WTC11 (cell line): ENCODE measurements at regions not wholly inside any gene's neighbourhood (a gene's known extent, or its start where the extent isn't known, plus 50 kb on each side); places are given as distances from the start of the nearest gene placed in this dataset.

Experiments
- ATAC-seq: fragments of 200-7000 bp; cut with Tn5 transposase; 2 replicates; pipeline ENCODE4 v1.10.0; 2021; ENCODE audit warnings: mild to moderate bottlenecking, moderate library complexity
- CTCF ChIA-PET: fragments of 300-600 bp; sonication (Branson Sonifier 250); formaldehyde crosslinking; loops from one replicate; lab custom pipeline; 2021; ENCODE audit warnings: antibody characterized with exemption; lab: Charles Lee
- POLR2A ChIA-PET: fragments of 350-600 bp; sonication (Branson Sonifier 250); formaldehyde crosslinking; loops from one replicate; lab custom pipeline; 2021; ENCODE audit warnings: antibody characterized with exemption; lab: Charles Lee
- DNase-seq: peaks from one replicate; pipeline ENCODE4 v3.0.0; 2021; ENCODE audit warnings: low spot score
- H3K27ac Mint-ChIP-seq: 2 replicates; pipeline ENCODE4 v1.8.0; 2021; ENCODE audit warnings: mixed read lengths
- H3K27me3 Mint-ChIP-seq: 2 replicates; pipeline ENCODE4 v1.8.0; 2021; ENCODE audit warnings: low read depth, mild to moderate bottlenecking, moderate library complexity, mixed read lengths
- H3K36me3 Mint-ChIP-seq: 2 replicates; pipeline ENCODE4 v1.8.0; 2021; ENCODE audit warnings: mixed read lengths
- H3K4me1 Mint-ChIP-seq: 2 replicates; pipeline ENCODE4 v1.8.0; 2022; ENCODE audit warnings: mixed read lengths
- H3K4me3 Mint-ChIP-seq: 2 replicates; pipeline ENCODE4 v1.8.0; 2021; ENCODE audit warnings: mild to moderate bottlenecking, moderate library complexity, mixed read lengths
- H3K9me3 Mint-ChIP-seq: 2 replicates; pipeline ENCODE4 v1.8.0; 2021; ENCODE audit warnings: mixed read lengths
- AFF4 ChIP-seq: sonication (generic); formaldehyde crosslinking; IDR thresholded peaks from 2 replicates; pipeline ENCODE4 v1.8.1; 2023; ENCODE audit warnings: mild to moderate bottlenecking, missing genetic modification reagents, borderline replicate concordance
- CBFB ChIP-seq: sonication (generic); formaldehyde crosslinking; IDR thresholded peaks from 2 replicates; pipeline ENCODE4 v1.8.1; 2022; ENCODE audit warnings: mild to moderate bottlenecking, low read depth, missing genetic modification reagents
- CREM ChIP-seq: sonication (generic); formaldehyde crosslinking; IDR thresholded peaks from 2 replicates; pipeline ENCODE4 v1.8.1; 2022; ENCODE audit warnings: mild to moderate bottlenecking, missing genetic modification reagents, moderate library complexity
- FOXK1 ChIP-seq: sonication (generic); formaldehyde crosslinking; IDR thresholded peaks from 2 replicates; pipeline ENCODE4 v1.8.0; 2022; ENCODE audit warnings: mild to moderate bottlenecking, moderate library complexity, missing genetic modification reagents
- NFATC4 ChIP-seq: fragments of 250-450 bp; sonication (Bioruptor Pico); IDR thresholded peaks from 2 replicates; pipeline ENCODE4 v1.9.0; 2021; ENCODE audit warnings: mild to moderate bottlenecking
- NFYB ChIP-seq: sonication (generic); formaldehyde crosslinking; conservative IDR thresholded peaks from 2 replicates; pipeline ENCODE4 v1.8.0; 2022; ENCODE audit warnings: low read depth, missing genetic modification reagents
- OVOL2 ChIP-seq: fragments of 250-450 bp; sonication (Bioruptor Pico); IDR thresholded peaks from 2 replicates; pipeline ENCODE4 v1.9.0; 2021; ENCODE audit warnings: mild to moderate bottlenecking, borderline replicate concordance
- STAT6 ChIP-seq: sonication (generic); formaldehyde crosslinking; conservative IDR thresholded peaks from 2 replicates; pipeline ENCODE4 v1.8.1; 2023; ENCODE audit warnings: mild to moderate bottlenecking, low read depth, missing genetic modification reagents, moderate library complexity
- TF ChIP-seq, protein P1 (sequence below): sonication (generic); formaldehyde crosslinking; IDR thresholded peaks from 2 replicates; pipeline ENCODE4 v1.8.1; 2023; ENCODE audit warnings: mild to moderate bottlenecking, missing genetic modification reagents
- TF ChIP-seq, protein P2 (sequence below): sonication (generic); formaldehyde crosslinking; IDR thresholded peaks from 2 replicates; pipeline ENCODE4 v1.8.1; 2023; ENCODE audit warnings: mild to moderate bottlenecking, moderate library complexity, missing genetic modification reagents

- TF ChIP-seq, protein P1, sequence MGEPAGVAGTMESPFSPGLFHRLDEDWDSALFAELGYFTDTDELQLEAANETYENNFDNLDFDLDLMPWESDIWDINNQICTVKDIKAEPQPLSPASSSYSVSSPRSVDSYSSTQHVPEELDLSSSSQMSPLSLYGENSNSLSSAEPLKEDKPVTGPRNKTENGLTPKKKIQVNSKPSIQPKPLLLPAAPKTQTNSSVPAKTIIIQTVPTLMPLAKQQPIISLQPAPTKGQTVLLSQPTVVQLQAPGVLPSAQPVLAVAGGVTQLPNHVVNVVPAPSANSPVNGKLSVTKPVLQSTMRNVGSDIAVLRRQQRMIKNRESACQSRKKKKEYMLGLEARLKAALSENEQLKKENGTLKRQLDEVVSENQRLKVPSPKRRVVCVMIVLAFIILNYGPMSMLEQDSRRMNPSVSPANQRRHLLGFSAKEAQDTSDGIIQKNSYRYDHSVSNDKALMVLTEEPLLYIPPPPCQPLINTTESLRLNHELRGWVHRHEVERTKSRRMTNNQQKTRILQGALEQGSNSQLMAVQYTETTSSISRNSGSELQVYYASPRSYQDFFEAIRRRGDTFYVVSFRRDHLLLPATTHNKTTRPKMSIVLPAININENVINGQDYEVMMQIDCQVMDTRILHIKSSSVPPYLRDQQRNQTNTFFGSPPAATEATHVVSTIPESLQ (CRISPR knock-in tag), result no peak
- TF ChIP-seq NFATC4, result no peak
- no peak for TF ChIP-seq NFYB
- no peak for TF ChIP-seq OVOL2 (CRISPR knock-in tag)
- no peak for TF ChIP-seq CREM (CRISPR knock-in tag)
Observed at GRCh38 chr1:208347191-208347590, 103.0 kb upstream of the PLXNA2 start (continued).

DNA sequence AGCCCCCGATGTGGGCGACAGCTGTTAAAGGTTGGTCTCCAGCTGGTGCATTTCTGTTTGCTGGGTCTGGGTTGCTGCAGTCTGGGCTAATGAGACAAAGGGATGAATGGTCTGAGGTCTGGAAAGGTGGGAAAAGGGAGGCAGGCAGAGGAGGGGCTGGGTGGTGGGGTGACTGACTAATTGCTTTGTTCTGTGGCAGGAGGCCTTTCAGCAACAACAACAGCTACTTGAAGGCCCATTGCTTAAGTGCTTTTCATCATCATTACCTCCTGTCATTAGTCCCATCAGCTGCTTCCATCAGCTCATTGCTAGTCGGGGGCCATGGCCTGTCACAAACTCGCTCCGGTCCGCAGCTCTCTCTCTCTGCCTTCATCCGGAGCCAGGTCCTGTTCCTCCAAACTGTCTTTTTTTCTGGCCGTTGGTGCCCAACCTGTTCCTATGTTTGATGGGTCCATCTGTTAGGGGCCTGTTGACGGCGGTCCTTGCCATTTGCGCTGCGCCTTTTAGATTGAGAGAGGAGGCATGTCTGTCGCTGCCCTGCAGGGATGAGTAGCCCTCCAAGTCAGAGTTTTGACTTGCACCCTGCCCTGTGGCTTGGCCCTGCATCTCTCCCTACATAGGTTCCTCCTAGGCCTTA is 105.6 kb upstream of the PLXNA2 start:
- no peak overlapping the region for H3K4me3 Mint-ChIP-seq
- no peaks in the 10 kb centered on the region for H3K27me3 Mint-ChIP-seq
- POLR2A ChIA-PET, result no interaction called here
- TF ChIP-seq, protein P1 (CRISPR knock-in tag), result no peak
- TF ChIP-seq STAT6 (CRISPR knock-in tag), result no peak
- peak; percentile 75 for ATAC-seq
- CTCF ChIA-PET, result interaction anchor here (1.1 kb wide), 1 partner anchor 105 kb away, joined by 3 read pairs; no protein-coding TSS in a partner anchor
- peaks cover 17% of the 10 kb centered on the region for H3K4me1 Mint-ChIP-seq
- peaks cover 4% of the 10 kb centered on the region for H3K9me3 Mint-ChIP-seq
- DNase-seq, result no peak
- H3K27ac Mint-ChIP-seq, result no peak overlapping the region
- no peaks in the 10 kb centered on the region for H3K36me3 Mint-ChIP-seq

- ATAC-seq (no peak), DNase-seq (no peak)
- Mint-ChIP-seq H3K36me3 (no peaks in the 10 kb centered on the region), H3K27ac (no peak overlapping the region), H3K9me3 (peaks cover 4% of the 10 kb centered on the region), H3K27me3 (no peaks in the 10 kb centered on the region; the same call in 1 of the 2 replicates), H3K4me1 (peaks cover 26% of the 10 kb centered on the region), H3K4me3 (no peak overlapping the region)
- CTCF ChIA-PET, result interaction anchor here (0.8 kb wide), 1 partner anchor 15 kb away, joined by 3 read pairs; no protein-coding TSS in a partner anchor
- TF ChIP-seq FOXK1 (CRISPR knock-in tag) (no peak), CBFB (CRISPR knock-in tag) (no peak), AFF4 (CRISPR knock-in tag) (no peak)
- TF ChIP-seq, protein P2, sequence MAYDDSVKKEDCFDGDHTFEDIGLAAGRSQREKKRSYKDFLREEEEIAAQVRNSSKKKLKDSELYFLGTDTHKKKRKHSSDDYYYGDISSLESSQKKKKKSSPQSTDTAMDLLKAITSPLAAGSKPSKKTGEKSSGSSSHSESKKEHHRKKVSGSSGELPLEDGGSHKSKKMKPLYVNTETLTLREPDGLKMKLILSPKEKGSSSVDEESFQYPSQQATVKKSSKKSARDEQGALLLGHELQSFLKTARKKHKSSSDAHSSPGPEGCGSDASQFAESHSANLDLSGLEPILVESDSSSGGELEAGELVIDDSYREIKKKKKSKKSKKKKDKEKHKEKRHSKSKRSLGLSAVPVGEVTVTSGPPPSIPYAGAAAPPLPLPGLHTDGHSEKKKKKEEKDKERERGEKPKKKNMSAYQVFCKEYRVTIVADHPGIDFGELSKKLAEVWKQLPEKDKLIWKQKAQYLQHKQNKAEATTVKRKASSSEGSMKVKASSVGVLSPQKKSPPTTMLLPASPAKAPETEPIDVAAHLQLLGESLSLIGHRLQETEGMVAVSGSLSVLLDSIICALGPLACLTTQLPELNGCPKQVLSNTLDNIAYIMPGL (CRISPR knock-in tag), result no peak
- POLR2A ChIA-PET, result interaction anchor here (0.7 kb wide), 2 partner anchors 12 to 22 kb away, joined by 3 to 4 read pairs; no protein-coding TSS in a partner anchor
Observed at GRCh38 chr1:208350815-208351214, 106.6 kb upstream of the PLXNA2 start.
